NCI-H1930 (cell line): ENCODE measurements at regions not wholly inside any gene's neighbourhood (a gene's known extent, or its start where the extent isn't known, plus 50 kb on each side); places are given as distances from the start of the nearest gene placed in this dataset.
A peak's percentile ranks its signal among the peaks of the same experiment; 100 is the strongest.
"Not testable (repeated sequence)": the region's sequence is repeated elsewhere in the genome, so short reads cannot be mapped to it uniquely, and the experiment has no call there.

Experiments
- DNase-seq, 2 experiments: peaks; one replicate each; lab custom pipeline; 2025; lab: John Stamatoyannopoulos, UW

DNA sequence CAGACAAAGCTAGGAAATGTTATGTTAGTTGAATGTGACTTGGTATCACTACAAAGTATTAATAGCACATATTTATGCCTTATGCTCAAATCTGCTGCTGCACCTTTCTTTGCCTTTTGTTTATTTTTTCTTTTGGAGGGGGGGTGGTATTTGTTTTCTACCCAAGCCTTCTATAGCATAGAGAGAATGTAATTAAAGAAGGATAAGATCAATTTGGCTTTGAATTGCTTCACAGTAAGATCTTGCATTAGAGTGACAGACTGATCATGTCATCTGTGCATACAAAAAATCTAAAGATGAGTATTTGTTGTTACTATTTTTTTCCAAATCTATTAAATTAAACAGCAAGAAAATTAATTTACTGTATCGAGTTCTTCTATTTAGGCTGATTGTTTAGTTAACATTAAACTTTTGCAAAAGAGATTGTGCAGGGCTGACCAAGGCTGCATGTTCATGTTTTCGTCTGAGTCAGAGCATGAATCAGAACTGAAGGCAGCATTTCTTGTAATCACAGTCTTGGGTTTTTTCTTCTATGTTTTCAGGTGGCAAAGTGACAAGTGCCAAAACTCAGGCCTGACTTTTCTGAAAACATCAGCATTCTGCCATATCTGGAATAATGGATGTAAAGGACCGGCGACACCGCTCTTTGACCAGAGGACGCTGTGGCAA, 1007.1 kb upstream of the WWC1 start:
- no peak for DNase-seq

- no peak for DNase-seq
Measured at GRCh38 chr5:167285591-167285990, 1005.9 kb upstream of the WWC1 start.

DNA sequence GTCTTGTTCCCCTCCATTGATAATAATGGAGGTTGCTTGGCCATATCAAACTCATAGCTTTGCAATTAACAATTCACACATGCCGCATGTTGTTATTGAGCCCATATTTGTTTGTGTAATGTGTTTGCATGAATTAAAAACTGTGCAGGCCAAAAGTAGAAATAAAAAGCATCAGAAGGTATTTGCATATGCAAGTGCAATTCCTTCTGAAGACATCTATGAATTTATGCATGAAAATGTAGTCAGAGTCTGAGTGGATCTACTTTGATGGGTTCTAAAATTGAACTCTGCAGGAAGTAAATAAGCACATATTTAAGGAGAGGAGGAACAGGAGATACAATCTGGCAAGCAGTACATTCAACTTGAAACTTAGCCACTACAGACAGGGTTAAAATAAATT, 1004.6 kb upstream of the WWC1 start:
- no peak for DNase-seq

- no peak for DNase-seq
Measured at GRCh38 chr5:167290478-167290877, 1001.0 kb upstream of the WWC1 start.

DNA sequence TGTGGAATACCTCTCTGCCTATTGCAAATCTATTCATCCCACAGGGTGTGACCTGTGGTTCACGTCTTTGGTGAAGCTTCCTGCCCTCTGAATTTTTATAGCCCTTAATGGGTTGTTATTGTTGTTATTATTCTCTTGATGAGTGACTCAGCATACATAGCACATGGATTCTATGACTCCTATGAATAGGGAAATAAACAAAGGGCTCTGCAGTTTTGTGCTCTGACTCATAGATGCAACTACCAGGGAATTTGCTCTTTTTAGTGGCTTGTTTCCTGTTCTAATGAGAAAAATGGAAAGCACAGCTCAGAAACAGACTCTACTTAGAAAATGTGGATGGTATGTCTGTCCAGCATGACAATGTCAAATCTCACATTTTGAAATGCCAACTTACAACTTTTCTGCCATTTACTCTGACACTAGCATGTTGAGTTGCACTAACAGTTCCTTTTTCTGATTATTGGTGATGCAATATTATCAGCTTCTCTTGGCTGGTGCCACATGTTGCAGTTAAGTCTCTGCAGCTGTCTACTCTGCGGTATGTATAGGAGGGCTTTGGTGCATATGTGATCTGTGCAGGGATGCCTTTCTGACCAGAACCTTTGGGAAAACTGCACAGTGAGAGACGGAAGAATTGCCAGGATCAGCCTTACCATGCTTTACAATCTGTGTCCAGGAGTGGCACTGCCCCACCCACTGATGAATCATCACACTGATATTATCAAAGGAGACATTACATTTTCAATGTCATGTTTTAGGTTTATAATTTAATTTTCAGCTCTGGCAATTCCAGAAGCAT, 996.4 kb upstream of the WWC1 start:
- DNase-seq: peak in 1 of 2 experiments; percentile 11

- DNase-seq: no peak
Measured at GRCh38 chr5:167295681-167296005, 995.8 kb upstream of the WWC1 start.

GRCh38 chr5:167296066-167296465, 995.4 kb upstream of the WWC1 start:
- DNase-seq: no peak

- DNase-seq: no peak
Measured at GRCh38 chr5:167296661-167297060, 994.8 kb upstream of the WWC1 start.

GRCh38 chr5:167299861-167300260, 991.6 kb upstream of the WWC1 start:
- DNase-seq: not testable (repeated sequence)

DNA sequence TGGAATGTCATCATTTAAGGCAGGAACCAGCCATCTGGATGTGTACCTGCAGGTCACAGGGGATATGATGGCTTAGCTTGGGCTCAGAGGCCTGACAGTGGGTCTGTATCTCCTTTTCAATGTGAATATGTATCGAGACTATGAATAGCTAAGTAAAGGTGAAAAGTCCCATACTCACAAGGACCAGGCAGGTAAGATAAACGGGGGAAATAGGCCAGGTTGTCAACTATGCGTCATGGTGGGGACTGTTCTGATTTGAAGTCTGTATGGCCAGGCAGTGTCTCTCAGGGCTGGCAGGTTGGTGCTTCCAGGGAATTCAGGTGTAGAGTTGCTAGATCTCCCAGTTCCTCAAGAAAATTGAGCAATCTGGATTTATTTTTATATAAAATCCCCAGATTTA, 987.9 kb upstream of the WWC1 start:
- no peak for DNase-seq

- no peak for DNase-seq
Measured at GRCh38 chr5:167304834-167305469, 986.5 kb upstream of the WWC1 start.

DNA sequence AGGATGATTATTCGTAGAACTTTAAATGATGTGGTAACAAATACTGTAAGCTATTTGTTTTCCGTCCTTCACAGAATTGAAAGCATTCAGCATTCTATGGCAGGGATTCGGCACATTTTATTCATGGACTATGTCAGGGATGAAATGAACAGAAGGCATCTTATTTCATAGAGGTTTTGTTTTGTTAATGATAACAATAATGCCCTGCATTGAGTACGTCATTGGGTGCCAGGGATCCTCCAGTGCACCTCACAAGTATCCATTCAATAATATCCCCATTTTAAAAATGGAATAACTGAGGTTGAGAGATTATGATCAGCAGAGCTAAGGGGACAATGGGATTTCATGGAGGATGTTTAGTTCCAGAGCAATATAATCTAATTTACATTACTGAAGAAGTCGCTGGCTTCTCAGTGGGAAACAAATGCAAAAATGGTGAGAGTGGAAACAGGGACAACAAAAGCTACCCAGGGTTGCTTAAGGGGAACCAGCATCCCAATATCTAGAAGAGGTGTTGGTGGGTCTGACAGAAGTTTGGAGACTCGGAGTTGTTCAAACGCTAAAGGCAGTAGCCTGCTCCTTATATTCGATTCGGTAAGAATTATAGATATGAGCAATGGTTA, 985.7 kb upstream of the WWC1 start:
- no peak for DNase-seq

DNA sequence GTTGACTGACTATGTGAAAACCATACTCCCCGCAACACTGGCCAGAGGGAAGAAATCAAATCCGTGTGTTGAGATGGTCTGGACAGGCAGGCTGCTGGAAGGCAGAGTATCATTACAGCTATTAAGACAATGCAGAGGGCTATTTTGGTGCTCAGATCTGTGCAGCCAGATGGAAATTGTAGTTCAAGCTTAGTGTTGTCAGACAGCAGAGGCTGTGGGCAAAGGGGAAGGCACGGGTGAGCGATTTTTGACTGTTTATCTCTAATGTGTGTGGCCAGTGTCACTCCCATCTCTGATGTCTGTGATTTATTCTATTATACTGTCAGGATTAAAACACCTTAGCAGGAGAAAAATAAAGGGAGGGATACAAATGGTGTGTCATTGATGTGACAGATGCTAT, 984.4 kb upstream of the WWC1 start:
- no peak for DNase-seq

- no peak for DNase-seq
Measured at GRCh38 chr5:167308466-167308865, 983.0 kb upstream of the WWC1 start.

DNA sequence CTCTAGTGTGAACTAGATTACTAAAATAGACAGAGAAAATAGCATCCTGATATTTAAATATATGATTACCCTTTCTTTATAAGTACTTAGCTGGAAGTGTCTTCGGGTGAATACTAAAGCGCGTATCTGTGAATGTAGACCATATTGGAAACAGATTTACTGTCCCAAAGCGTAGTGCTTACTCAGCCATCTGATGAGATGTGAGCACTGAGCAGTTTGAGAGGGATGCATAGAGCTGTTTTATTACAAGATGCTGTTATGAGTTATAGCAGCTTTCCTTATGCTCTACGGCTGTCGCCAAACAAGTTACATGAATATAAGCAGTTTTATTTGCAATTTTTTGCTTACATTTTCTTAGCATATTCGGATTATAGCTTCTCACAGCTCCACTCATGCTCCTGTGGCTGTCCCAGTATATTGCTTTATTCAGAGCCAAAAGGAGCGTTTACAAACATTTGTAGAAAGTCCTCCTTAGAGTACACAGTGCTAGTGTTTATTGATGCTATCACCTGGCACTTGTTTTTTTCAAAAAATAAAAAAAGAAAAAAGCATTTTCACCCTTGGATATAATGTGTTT, 981.4 kb upstream of the WWC1 start:
- no peak for DNase-seq

DNA sequence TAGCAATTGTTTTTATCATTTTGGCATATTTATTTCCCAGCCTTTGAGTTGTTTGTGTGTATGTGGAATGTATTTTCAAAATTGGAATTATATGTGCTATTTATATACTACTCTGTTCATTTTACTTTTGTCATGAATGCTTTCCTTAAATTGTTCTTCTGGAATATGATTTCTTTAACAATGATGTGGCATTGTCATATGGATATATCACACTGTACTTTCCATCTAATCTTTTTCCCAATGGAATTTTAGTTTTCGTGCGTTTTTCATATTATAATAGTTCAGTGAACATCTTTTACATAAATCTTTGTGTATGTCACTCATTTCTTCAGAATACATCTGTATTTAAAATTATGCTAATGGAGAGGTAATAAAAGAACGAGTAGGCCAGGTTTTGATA, 980.1 kb upstream of the WWC1 start:
- DNase-seq: no peak

DNA sequence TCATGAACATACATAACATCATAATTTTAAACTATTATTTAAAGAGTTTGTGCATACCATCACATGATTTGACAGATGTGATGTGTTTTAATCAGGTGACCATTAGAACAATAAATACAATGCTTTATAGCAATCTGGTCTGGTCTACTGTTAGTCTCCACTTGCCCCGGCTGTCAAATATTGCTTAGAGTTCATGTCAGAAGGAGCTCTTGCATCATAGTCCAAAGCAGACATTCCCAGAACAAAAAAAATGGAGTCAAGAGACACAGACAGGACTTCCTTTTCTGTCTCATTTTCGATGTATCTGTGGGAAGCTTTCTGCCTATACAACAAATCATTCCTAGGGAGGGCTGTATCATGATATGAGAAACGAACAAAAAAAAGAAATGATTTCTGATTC, 979.2 kb upstream of the WWC1 start:
- no peak for DNase-seq

DNA sequence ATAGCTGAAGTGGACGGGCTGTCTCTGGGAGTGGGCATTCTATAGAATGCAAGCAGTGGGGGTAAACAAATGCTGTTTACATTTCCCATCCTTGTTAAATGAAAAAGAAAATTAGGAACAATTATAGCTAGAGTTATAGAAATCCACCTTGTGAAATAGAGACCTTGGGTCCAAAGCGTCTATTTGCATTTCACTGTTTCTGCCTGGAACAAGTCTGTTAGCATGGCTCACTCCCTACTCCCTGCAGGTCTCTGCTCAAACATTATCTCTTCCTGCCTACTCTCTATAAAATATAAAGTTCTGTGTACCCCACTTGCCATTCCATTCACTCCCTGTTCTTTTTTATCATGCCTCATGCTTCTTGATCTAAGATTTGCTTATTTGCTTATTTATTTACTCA, 975.7 kb upstream of the WWC1 start:
- DNase-seq: peak in 1 of 2 experiments; percentile 18

GRCh38 chr5:167317884-167318283, 973.6 kb upstream of the WWC1 start:
- no peak for DNase-seq

- no peak for DNase-seq
Measured at GRCh38 chr5:167319243-167319642, 972.2 kb upstream of the WWC1 start.

DNA sequence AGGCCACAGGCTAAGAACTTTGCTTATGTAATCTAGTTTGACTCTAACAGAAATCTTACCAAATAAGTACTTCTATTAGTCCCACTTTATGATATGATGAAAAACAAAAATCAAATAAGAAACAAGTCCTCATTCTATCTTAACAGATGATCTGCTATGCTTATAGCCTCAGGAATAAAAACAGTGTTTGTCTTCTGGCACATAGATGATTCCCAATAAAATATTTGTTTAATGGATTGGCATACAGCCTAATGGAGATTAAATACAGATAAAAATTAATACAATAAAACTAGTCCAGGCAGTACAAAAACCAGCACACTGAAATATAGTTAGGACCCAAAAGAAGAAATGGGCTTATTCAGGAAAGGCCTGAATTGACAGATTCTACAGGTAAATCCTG, 971.4 kb upstream of the WWC1 start:
- DNase-seq: no peak

GRCh38 chr5:167332309-167332708, 959.1 kb upstream of the WWC1 start:
- DNase-seq: no peak

DNA sequence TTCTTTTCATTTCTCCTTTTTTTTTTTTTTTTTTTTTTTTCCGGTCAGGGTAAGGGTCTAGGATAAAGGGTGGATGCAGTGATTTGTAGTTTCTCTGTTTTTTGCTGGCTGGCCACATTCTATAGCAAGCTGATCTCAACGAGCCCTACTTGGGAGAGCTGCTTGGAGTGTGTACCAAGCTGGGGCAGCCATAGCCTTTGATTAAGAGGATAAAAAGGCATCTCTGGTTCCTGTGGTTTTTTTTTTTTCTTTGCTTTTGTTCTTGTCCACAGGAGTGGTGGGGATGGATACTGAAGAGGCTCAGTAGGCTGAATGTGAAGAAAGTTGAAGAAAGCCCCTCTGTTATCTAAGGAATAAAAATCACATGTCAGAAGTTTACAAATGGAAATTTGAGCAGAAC, 955.3 kb upstream of the WWC1 start:
- no peak for DNase-seq
